LoVo (cell line): ENCODE measurements at regions not wholly inside any gene's neighbourhood (a gene's known extent, or its start where the extent isn't known, plus 50 kb on each side); places are given as distances from the start of the nearest gene placed in this dataset.
"Not testable (repeated sequence)": the region's sequence is repeated elsewhere in the genome, so short reads cannot be mapped to it uniquely, and the experiment has no call there.

Source experiments
- DNase-seq: peaks from one replicate; pipeline ENCODE4 v3.0.0-alpha.2; 2016; ENCODE audit warnings: low spot score

DNA sequence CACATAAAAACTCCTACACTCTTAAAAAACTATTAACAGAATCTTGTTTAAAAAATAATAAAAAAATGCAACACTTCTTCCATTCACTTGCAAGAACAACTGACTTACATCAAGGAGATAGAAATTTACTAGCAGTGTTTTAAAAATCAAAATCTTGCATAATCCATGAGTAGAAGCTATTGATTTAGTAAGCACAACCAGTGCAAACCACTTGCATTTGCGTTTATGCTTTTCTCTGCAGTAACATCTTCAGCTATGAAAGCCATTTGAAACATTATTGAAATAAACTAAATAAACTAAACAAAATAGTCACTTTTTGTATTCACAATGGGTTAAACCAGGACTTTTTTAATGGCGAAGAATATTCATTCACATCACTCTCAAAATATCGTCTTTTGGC lies 389.2 kb upstream of the EMCN start:
- no peak for DNase-seq

DNA sequence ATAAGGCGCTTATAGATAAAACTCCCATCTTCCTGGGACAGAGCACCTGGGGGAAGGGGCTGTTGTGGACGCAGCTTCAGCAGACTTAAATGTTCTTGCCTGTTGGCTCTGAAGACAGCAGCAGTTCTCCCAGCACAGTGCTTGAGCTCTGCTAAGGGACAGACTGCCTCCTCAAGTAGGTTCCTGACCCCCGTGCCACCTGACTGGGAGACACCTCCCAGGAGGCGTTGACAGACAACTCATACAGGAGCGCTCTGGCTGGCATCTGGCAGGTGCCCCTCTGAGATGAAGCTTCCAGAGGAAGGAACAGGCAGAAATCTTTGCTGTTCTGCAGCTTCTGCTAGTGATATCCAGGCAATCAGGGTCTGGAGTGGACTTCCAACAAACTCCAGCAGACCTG lies 383.1 kb upstream of the EMCN start:
- DNase-seq = not testable (repeated sequence)

DNA sequence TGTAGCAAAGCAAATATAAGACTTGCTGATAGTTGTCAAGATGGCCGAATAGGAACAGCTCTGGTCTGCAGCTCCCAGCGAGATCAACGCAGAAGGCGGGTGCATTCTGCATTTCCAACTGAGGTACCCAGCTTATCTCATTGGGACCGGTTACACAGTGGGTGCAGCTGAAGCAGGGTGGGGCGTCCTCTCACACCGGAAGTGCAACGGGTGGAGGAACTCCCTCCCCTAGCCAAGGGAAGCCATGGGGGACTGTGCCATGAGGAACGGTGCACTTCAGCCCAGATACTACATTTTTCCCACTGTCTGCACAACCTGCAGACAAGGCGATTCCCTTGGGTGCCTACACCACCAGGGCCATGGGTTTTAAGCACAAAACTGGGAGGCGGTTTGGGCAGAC lies 382.3 kb upstream of the EMCN start:
- DNase-seq = no peak

DNA sequence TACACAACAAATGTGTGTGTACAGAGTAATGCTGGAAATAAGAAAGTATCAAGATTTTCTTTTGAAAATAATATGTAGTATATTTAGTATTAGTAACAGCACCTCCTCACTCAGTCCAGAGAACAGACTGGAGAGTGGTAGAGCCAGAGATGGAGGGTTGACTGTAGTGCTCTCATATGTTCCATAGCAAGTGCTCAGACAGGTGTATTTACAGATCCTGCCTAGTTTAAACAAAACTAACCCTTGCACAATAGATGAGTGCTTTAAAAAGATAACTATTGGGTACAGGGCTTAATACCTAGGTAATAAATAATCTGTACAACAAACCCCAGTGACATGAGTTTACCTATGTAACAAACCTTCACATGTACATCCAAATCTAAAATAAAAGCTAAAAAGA lies 381.0 kb upstream of the EMCN start:
- DNase-seq = no peak

DNA sequence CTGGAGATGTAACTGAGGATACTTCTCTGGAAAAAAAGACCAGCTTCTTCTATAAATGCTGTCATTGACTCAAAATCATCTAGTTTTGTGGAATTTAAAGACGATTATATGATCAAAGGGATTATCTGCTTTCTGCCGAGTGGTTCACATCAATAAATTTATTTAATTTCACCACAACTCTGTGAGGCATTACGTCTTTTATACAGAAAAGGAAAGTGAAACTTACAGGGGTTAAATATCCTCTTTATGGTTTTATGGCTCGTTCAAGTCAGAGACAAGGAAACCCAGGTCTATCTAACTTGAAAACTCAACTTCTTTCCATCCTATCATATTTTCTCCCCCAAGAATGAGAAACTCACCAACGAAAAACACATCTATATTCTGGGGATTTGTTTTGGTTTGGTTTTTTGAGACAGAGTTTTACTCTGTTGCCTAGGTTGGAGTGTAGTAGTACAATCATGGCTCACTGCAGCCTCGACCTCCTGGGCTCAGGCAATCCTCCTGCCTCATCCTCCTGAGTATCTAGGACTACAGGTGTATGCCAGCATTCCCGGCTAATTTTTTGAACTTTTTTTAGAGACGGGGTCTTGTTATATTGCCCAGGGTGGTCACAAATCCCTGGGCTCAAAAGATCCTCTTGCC lies 377.9 kb upstream of the EMCN start:
- peak; percentile 37 for DNase-seq

DNA sequence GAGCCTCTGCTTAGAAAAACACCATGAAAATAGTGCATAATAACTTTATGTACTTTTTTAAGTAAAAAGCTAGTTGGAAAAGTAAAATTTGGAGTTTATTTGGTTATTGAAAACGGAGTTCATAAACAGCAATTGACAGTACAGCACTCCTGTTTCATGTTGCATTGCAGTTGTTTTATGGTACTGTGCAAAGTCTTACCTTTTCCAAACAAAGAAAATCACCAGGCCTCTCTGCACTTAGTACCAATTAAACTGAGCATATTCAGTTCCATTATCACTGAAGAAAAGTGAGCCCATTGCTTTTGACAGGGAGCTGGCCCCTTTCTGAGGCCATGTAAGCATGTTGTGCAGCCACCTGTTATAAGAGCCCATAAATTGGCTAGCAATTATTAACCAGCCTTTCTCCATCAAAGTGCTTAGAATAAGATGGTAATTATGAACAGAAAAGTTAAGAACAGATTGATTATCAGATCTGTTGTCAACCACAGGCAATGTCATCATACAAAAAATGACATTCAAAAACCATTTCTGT lies 376.6 kb upstream of the EMCN start:
- DNase-seq = no peak

DNA sequence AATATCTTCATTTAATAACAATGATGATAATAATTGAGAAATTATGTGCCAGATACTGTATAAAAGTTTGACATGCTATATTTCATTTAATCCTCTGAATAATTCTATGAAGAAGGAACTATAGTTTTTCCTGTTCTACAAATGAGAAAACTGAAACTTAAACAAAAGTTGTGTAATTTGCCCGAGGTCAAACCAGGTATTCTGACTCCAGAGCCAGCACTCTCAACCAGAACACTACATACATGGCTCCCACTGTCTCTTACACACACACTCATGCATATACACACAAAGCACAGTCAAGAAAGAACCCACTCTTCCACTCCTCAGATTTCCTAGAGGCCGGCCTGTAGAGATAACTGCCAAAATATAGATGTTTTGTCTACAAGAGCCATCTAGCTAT lies 374.0 kb upstream of the EMCN start:
- no peak for DNase-seq

DNA sequence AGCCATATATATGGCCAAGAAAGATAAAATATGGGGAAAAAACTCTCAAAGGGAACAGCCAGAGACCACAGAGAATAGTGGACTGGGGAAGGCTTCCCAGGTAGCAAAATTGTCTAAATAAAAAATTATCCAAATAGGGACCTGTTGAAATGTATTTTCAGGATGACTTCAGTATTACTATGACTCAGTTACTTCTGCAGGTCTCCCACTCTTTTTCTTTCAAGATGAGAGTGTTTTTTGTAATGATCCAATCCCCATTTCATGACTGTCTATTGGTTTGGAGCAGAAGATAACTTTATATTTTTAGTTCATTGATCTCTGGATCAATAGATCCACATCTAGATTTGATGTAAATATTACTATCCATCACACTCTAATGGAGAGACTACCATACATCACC lies 372.1 kb upstream of the EMCN start:
- DNase-seq = no peak

DNA sequence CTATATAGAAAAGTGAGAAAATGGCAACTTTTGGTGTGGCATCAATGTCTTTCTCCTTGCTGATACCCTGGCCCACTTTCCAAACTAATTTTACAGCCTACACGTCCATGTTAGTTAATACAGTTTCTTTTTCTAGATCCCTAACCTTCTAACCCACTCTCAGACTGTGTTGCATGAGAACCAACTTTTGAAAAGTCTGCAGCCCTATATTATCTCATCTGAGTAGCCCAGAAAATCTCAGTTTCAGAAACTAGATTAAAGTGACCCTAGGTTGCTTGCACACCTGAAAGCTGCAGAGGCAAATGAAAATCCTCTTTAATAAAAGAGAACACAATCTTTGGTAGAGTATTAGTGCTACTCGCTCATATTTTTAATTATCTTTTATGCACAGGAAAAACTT lies 371.6 kb upstream of the EMCN start:
- DNase-seq = no peak

DNA sequence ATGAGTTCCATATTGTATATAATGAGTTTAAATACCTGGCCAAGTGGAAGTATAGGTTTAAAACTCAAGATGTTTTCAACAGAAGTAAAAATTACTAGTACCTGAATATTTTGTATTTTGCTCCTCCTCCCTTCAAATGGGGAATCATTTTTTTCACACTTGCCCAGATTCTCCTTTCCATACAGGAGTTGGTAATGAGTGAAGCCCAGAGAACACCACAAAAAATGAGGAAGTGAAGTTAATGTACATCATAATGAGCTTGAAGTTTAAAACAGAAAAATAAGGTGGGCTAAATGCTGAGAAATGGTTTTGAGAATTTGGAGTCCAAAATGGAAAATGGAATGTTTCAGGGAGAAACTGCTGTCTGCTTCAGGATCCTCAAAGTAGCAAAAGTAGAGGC lies 364.8 kb upstream of the EMCN start:
- no peak for DNase-seq

DNA sequence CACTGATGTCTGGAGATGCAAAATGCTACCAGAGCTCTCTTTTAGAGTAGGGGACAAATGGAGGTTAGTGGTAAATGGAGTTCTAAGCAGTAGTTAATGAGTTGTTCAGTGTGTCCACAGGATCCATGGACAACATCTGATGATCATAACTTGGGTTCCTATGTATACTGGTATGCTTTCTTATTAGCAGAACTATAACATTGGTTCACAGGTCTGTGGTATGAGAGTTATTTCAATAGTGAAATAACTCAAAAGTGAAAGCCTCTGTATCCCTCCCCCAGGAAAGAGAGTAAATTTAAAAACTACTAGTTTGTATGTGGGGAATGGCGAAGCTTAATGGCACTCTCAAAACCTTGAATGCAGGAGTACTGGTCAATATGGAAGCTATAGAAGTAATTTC lies 363.5 kb upstream of the EMCN start:
- no peak for DNase-seq

DNA sequence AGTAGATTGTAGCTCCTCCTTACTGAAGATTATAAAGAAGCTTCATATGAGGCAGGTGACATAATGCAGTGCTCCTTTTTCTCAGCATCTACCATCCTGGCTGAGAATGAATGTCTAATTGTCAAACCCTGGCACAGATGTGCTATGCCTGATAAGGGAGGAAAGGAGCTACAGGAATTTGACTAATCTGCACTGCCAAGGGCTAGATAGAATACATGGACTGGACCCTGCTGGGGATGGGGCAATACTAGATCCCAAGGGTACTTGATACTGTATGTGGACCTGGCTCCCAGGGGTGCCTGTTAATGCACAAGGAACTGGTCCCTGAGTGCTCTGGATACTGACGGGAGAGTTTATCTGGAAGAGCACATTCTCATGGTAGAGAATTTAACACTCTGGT lies 362.2 kb upstream of the EMCN start:
- DNase-seq = no peak

DNA sequence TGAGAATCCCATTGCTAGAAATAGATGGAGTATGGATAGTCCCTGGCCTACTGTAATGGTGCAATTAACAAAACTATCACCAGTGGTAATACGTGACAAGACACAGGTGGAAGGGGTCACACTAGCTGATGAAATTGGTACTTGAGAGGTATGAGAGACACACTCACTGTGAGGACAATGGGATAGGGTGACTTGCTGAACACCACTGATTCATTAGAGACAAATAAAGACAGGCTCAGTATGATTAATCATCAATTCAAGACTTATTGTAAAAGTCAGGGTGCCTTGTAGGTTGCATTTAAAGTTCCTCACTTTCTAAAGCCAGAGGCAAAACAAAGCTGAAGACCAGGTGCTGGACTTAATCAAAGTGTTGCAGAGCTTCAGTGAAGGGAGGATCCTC lies 361.6 kb upstream of the EMCN start:
- DNase-seq = no peak

DNA sequence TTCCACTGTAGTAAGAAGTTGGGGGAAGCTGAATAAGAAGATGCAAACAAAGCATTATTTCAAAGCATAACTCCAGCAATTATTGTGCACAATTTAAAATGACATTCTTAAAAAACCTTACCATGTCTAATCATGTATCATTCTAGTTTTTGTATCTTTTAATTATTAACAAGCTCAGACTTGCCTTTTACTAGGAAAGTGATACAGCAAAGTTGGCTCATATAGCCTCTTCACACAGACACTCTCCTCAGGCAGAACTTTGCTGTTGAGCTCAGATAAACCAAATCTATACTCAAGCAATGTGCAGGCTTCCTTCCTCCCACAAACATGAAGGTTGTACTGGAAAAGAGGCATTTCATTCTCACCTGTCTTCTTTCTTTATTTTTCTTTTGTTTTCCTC lies 358.7 kb upstream of the EMCN start:
- DNase-seq = no peak

DNA sequence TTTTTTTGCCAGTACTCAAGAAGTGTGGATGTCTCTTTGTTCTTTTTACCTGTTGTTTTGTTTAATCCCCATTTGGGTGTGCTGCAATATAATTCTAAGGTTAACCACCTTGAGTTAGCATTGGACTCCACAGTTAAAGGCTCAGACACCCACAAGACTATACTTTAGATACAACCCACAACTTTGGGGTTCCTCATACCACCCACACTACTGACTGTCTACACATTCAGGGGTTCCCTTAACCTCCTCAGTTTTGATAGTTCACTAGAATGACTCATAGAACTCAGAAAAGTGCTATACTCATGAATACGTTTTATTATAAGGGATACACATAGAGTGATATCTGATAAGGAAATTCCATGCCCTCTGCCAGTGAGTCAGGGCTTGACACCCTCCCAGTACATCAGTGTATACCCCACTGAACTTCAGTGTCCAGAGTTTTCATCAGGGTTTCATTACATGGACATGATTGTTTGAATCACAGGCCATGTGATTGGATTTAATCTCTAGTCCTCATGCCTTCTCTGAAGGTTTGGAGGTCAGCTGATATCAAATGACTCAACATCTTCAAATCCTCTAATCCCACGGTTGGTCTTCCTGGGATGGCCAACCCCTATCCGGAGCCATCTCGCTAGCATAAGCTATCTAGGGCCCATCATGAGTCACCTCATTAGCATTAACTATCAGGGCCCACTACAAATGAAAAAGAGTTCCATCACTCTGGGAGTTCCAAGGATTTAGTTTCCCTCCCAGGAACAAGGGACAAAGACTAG lies 357.7 kb upstream of the EMCN start:
- DNase-seq = no peak

DNA sequence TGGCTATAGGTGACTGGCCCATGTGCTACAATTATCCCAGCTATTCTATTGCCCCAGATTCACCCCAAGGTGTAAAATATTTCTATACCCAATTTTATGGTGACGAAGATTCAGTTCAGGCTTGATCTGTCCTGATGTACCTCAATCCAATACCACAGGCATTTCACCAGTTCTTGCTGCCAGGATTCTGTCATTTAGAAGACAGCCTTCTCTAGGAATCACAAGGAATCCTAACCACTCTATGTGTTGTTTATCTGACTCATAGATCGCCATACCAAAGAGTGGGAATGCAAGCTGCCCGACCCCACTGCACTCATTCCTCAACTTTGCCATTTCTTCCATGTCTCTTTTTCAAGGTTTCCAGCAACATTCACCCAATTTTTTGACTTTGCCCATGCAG lies 355.0 kb upstream of the EMCN start:
- DNase-seq = no peak

DNA sequence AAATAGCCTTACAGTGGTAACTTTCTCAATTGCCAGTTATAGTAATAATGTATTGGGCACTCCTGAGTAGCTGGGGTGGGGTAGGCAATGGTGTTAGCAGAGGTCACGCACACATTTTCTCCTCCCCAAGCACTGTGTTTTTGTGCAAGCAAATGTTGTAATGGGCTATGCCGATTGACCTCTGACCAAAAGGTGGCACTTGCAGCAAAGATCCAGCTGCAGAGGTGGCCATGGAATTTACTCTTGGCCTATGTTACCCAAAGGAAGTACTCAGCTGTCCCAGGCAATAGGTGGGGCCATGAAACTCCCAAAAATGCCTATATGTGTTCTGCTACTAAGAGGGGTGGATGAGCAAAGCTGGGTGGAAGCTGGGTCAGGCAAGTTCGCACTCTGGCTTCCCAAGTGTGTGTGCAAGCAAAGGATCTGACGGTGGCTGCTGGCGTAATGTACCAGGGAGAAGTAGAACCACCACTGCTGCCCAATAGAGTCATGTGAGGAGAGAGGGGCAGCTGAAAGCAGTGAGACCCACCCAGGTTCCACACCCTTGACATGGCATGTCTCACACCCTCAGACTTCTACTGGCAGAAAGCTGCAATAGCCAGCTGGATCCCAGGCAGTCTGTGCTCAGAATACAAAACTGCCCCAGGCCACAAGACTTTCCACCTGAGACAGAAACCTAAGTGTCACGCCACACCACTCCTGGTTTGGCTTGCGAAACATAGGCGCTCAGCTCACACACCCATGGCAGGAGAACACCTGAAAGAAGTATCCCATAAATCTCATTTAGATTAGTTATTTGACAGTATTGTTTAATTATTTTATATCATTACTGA lies 353.3 kb upstream of the EMCN start:
- no peak for DNase-seq

DNA sequence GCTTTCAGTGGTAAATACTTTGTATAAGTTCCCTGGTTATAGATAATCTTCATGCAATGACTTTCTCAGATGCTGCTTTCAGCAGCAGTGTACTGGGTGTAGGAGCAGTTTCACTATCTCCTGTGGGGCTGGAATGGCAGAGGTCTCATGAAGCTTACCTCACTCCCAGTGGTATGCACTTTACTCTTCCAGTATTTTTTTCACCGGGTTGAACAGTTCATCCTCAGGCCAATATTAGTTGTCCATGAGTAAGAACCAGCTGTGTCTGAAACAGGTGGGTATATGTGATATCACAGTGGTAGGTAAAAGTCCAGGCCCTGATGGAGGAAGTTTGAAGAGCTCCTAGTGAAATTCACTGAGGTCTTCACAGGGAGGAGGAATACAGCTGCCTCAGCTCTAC lies 351.5 kb upstream of the EMCN start:
- no peak for DNase-seq

DNA sequence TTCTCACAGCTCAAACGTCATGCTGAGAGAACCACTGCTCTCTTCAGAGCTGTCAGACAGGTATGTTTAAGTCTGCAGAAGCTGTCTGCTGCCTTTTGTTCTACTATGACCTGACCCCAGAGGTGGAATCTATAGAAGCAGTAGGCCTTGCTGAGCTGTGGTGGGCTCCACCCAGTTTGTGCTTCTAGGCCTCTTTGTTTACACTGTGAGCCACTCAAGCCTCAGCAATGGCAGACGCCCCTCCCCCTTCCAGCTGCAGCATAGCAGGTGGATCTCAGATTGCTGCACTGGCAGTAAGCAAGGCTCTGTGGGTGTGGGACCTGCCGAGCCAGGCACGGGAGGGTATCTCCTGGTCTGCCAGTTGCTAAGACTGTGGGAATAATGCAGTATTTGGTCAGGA lies 350.5 kb upstream of the EMCN start:
- DNase-seq = not testable (repeated sequence)

DNA sequence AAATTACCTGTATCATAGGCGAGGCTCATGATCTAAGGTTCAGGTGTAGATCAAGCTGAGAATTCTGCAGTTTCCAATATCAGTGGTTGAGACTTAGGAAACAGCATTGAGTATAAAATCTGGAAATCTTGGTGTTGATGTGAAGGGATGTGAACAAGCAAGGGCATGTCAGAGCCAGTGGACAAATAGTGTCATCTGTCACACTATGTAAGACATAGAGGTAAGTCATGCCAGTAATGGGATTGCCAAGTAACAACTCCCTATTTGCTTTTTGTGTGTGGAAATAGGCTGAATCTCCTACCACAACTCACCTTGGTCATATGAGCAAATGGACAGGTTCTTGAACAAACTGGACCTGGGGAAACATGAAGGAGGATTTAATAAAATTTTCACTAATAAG lies 334.5 kb upstream of the EMCN start:
- no peak for DNase-seq

DNA sequence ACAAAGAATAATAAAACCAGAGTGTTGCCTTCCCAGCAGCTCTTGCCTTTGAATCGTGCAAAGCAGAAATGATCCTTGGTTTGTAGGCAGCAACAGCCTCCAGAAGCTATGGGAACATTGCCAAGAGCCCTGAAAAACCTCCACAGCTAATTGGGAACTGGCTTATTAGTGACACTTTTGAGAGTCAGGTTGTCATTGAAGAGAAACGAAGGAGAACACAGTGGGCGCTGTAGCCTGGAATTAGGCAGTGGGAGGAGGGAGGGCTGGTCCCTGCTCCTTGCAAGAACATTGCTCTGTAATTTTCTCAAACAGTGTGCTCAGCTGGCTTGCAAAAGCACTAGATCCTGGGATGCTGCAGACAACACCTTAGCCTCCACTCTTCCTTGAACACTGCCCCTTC lies 331.5 kb upstream of the EMCN start:
- DNase-seq = no peak

DNA sequence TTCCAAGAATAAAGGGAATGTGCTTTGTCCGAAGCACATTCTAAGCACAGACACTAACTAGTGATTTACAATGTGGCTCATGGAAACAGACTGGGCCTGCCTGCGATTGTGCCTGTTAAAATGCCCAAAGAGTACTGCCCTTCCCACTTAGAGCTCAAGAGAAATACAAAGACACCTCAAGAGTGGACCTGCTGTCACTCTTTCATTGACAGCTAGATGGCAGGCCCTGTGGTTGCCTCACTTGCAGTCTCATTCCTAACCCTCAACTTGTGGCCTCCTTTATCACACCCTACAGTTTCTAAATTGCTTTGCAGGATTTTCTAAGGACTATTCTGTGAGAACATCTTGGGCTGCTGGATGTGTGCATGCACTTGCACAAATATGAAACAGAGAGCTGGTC lies 331.0 kb upstream of the EMCN start:
- peak; percentile 10 for DNase-seq

DNA sequence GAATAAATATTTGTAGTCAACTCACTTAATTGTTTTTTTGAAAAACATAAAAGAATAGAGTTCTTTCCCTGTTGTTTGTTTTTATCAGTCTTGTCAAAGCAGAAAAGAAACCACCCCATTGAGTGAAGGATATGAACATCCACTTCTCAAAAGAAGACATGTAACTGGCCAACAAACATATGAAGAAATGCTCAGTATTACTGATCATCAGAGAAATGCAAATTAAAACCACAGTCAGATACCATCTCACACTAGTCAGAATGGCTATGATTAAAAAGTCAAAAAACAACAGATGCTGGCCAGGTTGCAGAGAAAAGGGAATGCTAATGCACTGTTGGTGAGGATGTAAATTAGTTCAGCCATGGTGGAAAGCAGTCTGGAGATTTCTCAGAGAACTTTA lies 326.1 kb upstream of the EMCN start:
- DNase-seq = no peak
